ENCODE measurements at regions not wholly inside any gene's neighbourhood (a gene's known extent, or its start where the extent isn't known, plus 50 kb on each side); places are given as distances from the start of the nearest gene placed in this dataset.

DNA sequence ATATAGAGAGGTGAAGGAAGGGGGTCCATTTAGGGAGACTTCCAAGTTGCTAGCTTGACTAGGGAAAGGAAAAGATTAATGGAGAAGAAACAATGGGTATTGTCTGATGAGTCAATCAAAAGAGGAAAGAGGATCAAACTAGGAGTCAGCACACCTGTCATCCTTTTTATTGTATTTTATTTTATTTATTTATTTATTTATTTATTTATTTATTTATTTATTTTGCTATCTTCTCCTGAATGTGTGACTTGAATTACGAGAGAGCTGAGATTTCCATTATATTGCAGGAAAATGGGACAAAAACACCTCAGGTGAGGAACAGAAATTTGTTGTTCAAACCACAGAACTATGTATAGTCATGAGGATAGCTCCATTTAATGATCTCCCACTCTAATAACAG, 58.9 kb downstream of the NUDT11 start:
- TF ChIP-seq CTCF (conservative IDR thresholded peaks at IDR 0.05) (no peak), ZFX (IDR thresholded peaks at IDR 0.05) (no peak)
